Nephron progenitor cell (in vitro differentiated cells): ENCODE measurements at regions not wholly inside any gene's neighbourhood (a gene's known extent, or its start where the extent isn't known, plus 50 kb on each side); places are given as distances from the start of the nearest gene placed in this dataset.

Source experiments
- DNase-seq: peaks from one replicate; pipeline ENCODE4 v3.0.0; 2021
- H3K27ac Mint-ChIP-seq: 2 replicates; pipeline ENCODE4 v1.8.0; 2021; ENCODE audit warnings: mild to moderate bottlenecking, moderate library complexity, mixed read lengths
- H3K27me3 Mint-ChIP-seq: 2 replicates; pipeline ENCODE4 v1.8.0; 2021; ENCODE audit warnings: mild to moderate bottlenecking, low read depth, mixed read lengths; ENCODE audit not compliant: poor library complexity
- H3K36me3 Mint-ChIP-seq: 2 replicates; pipeline ENCODE4 v1.8.0; 2021; ENCODE audit warnings: low read depth, mixed read lengths
- H3K4me1 Mint-ChIP-seq: 2 replicates; pipeline ENCODE4 v1.8.0; 2021; ENCODE audit warnings: mixed read lengths
- H3K4me3 Mint-ChIP-seq: 2 replicates; pipeline ENCODE4 v1.8.0; 2021; ENCODE audit warnings: mild to moderate bottlenecking, moderate library complexity, mixed read lengths
- H3K9me3 Mint-ChIP-seq: 2 replicates; pipeline ENCODE4 v1.8.0; 2021; ENCODE audit warnings: mild to moderate bottlenecking, moderate library complexity, mixed read lengths
- CTCF ChIP-seq: fragments of 200-600 bp; sonication (generic); IDR thresholded peaks from 2 replicates; pipeline ENCODE4 v1.5.0; 2021; ENCODE audit warnings: antibody characterized with exemption

GRCh38 chr20:17881741-17882064 is 86.9 kb downstream of the SNX5 start:
- Mint-ChIP-seq H3K4me3 (no peak overlapping the region), H3K9me3 (no peaks in the 10 kb centered on the region), H3K27me3 (peaks cover 12% of the 10 kb centered on the region), H3K27ac (no peak overlapping the region), H3K4me1 (peaks cover 64% of the 10 kb centered on the region), H3K36me3 (no peaks in the 10 kb centered on the region)
- TF ChIP-seq CTCF, result no peak
- DNase-seq, result no peak

GRCh38 chr20:17878912-17879602 is 89.5 kb downstream of the SNX5 start:
- no peak for DNase-seq
- no peak overlapping the region for H3K4me3 Mint-ChIP-seq
- H3K27me3 Mint-ChIP-seq, result peaks cover 12% of the 10 kb centered on the region
- H3K9me3 Mint-ChIP-seq, result no peaks in the 10 kb centered on the region
- H3K36me3 Mint-ChIP-seq, result no peaks in the 10 kb centered on the region
- no peak for TF ChIP-seq CTCF
- H3K4me1 Mint-ChIP-seq, result peaks cover 62% of the 10 kb centered on the region
- H3K27ac Mint-ChIP-seq, result no peak overlapping the region

GRCh38 chr20:17878069-17878911 is 90.3 kb downstream of the SNX5 start:
- no peak overlapping the region for H3K4me3 Mint-ChIP-seq
- no peak for DNase-seq
- peaks cover 10% of the 10 kb centered on the region for H3K27me3 Mint-ChIP-seq
- peak overlapping the region; percentile 87 for H3K27ac Mint-ChIP-seq
- H3K36me3 Mint-ChIP-seq, result no peaks in the 10 kb centered on the region
- H3K9me3 Mint-ChIP-seq, result no peaks in the 10 kb centered on the region
- no peak for TF ChIP-seq CTCF
- peaks cover 58% of the 10 kb centered on the region for H3K4me1 Mint-ChIP-seq

- no peak for TF ChIP-seq CTCF
- DNase-seq, result no peak
- H3K9me3 Mint-ChIP-seq, result no peaks in the 10 kb centered on the region
- H3K27me3 Mint-ChIP-seq, result peaks cover 6% of the 10 kb centered on the region
- H3K27ac Mint-ChIP-seq, result peak overlapping the region; percentile 17
- no peak overlapping the region for H3K4me3 Mint-ChIP-seq
- H3K4me1 Mint-ChIP-seq, result peaks cover 59% of the 10 kb centered on the region
- no peaks in the 10 kb centered on the region for H3K36me3 Mint-ChIP-seq
Observed at GRCh38 chr20:17875981-17876385, 92.6 kb downstream of the SNX5 start.

GRCh38 chr20:17875106-17875980 is 93.3 kb downstream of the SNX5 start:
- no peak overlapping the region for H3K27ac Mint-ChIP-seq
- no peaks in the 10 kb centered on the region for H3K36me3 Mint-ChIP-seq
- H3K9me3 Mint-ChIP-seq, result no peaks in the 10 kb centered on the region
- peaks cover 8% of the 10 kb centered on the region for H3K27me3 Mint-ChIP-seq
- peaks cover 59% of the 10 kb centered on the region for H3K4me1 Mint-ChIP-seq
- DNase-seq, result no peak
- TF ChIP-seq CTCF, result no peak
- no peak overlapping the region for H3K4me3 Mint-ChIP-seq
